UCSD-AML1 (cell line): ENCODE measurements at regions not wholly inside any gene's neighbourhood (a gene's known extent, or its start where the extent isn't known, plus 50 kb on each side); places are given as distances from the start of the nearest gene placed in this dataset.
"Not testable (repeated sequence)": the region's sequence is repeated elsewhere in the genome, so short reads cannot be mapped to it uniquely, and the experiment has no call there.

Experiments used
- DNase-seq: peaks from one replicate; lab custom pipeline; 2025; ENCODE audit not compliant: unreplicated experiment; lab: John Stamatoyannopoulos, UW

GRCh38 chr2:94737145-94737544 lies 134.1 kb upstream of the TEKT4 start:
- DNase-seq: not testable (repeated sequence)

DNA sequence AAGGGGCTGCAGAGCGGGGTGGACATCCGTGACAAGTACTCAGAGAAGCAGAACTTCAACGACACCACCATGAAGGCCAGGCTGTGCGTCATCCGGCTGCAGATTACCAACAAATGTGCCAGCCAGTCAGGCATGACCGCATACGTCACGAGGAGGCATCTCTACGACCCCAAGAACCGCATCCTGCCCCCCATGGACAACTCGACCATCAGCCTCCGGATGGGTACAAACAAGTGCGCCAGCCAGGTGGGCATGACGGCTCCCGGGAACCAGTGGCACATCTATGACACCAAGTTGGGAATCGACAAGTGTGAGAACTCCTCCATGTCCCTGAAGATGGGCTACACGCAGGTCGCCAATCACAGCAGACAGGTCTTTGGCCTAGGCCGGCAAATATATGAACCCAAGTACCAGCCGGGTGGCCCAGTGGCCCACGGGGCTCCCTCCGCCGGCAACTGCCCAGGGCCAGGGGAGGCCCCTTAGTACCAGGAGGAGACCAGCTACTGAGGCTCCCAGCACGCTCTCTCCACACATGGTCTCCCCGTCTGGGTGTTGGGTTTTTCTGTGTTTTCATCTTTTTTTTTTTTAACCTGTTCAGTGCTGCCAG lies 133.4 kb upstream of the TEKT4 start:
- DNase-seq: not testable (repeated sequence)

DNA sequence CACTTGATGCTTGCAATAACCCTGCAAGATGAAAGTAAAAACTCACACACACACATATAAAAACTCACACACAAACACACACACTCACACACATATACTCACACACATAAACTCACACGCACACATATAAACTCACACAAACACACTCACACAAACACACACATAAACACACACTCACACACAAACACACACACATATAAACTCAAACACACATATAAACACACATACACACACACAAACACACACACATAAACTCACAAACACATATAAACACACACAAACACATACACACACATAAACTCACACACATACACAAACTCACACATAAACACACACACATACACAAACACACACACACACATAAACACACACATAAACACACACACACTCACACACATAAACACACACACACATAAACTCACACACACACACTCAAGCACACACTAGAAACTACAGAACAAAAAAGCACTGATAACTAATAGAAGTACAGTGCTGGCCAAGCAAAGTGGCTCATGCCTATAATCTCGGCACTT lies 117.7 kb upstream of the TEKT4 start:
- DNase-seq: no peak

- no peak for DNase-seq
Observed at GRCh38 chr2:94758546-94758945, 112.7 kb upstream of the TEKT4 start.

- DNase-seq: peak; percentile 36
Observed at GRCh38 chr2:94759211-94759610, 112.0 kb upstream of the TEKT4 start.

- DNase-seq: no peak
Observed at GRCh38 chr2:94762600-94762999, 108.6 kb upstream of the TEKT4 start.

DNA sequence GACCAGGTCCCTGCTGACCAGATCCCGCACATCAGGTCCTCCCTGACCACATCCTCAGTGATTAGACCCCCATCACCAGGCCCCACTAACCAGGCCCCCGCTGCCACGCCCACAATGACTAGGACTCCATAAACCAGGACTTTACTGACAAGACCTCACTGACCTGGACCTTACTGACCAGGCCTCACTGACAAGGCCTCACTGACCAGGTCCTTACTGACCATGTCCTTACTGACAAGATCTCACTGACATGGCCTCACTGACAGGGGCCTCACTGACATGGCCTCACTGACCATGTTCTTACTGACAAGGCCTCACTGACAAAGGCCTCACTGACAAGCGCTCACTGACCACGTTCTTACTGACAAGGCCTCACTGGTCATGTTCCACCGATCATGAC lies 107.9 kb upstream of the TEKT4 start:
- no peak for DNase-seq

GRCh38 chr2:94764331-94764730 lies 106.9 kb upstream of the TEKT4 start:
- DNase-seq: not testable (repeated sequence)

GRCh38 chr2:94767336-94767735 lies 103.9 kb upstream of the TEKT4 start:
- no peak for DNase-seq

DNA sequence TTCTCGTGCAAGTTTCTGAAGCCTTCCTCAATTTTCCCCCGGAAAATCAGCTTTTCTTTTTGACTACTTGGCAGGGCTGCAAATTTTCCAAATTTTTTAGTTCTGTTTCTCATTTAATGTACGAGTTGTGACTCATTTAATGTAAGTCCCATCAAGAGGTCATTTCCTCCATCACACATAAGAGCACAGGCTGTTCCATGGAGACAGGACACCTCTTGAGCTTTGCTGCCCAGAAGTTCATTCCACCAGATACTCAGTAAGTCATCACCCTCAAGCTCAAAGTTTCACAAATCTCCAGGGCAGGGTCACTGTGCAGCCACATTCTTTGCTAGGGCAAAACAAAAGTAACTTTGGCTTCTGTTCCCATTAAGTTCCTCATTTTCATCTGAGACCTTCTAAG lies 101.5 kb upstream of the TEKT4 start:
- no peak for DNase-seq

DNA sequence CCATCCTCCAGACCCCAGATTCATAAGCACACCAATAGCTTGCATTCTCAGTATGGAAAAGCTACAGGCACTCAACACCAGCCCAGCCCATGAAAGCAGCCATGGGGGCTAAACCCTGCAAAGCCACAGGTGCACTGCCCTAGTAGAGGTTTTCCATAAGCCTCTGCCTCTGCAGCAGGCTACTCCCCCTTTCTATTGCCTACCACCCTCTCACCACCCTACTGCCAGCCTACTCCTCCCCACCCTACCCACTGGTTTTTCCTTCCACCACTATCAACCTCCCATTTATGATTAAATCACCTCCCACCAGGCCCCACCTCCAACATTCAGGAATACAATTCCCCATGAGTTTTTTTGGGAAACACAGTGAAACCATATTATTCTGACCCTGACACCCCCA lies 96.4 kb upstream of the TEKT4 start:
- no peak for DNase-seq

DNA sequence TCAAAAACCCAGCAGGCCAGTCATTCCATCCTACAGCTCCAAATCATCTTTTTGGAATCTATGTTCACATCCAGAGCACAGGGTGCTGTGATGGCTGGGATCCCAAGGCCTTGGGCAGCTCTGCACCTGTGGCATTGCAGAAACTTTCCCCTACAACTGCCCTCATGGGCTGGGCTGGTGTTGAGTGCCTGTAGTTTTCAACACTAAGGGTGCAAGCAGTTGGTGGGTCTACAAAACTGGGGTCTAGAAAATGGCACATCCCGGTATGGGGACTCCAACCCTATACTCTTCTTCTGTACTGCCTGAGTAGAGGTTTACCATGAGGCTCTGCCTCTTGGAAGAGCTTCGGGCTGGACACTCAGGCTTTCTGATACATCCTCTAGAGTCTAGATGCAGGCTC lies 95.2 kb upstream of the TEKT4 start:
- DNase-seq: no peak

DNA sequence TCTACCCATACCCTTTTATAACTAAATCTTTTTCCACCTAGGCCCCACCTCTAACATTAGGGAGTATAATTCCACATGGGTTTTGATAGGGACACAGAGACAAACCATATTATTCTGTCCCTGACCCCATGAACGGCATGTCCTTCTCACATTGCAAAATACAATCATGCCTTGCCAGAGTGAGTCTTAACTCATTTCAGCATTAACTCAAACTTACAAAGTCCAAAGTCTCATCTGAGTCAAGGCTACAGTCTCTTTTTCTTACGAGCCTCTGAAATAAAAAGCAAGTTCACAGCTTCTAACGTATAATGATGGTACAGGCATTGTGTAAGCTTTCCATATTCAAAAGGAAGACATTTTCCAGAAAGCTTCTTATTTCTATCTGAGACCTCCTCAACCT lies 86.1 kb upstream of the TEKT4 start:
- DNase-seq: not testable (repeated sequence)

GRCh38 chr2:94786424-94786823 lies 84.8 kb upstream of the TEKT4 start:
- DNase-seq: not testable (repeated sequence)

GRCh38 chr2:94790169-94790568 lies 81.1 kb upstream of the TEKT4 start:
- not testable (repeated sequence) for DNase-seq

- DNase-seq: not testable (repeated sequence)
Observed at GRCh38 chr2:94797235-94797634, 74.0 kb upstream of the TEKT4 start.
